H1 (cell line): ENCODE measurements at regions not wholly inside any gene's neighbourhood (a gene's known extent, or its start where the extent isn't known, plus 50 kb on each side); places are given as distances from the start of the nearest gene placed in this dataset.

Experiments
- CTCF ChIA-PET: fragments of 300-600 bp; sonication (Branson Sonifier 250); formaldehyde crosslinking; loops from one replicate; lab custom pipeline; 2021; ENCODE audit not compliant: partially characterized antibody; lab: Charles Lee
- POLR2A ChIA-PET: fragments of 300-600 bp; sonication (Branson Sonifier 250); formaldehyde crosslinking; loops from one replicate; lab custom pipeline; 2021; ENCODE audit warnings: inconsistent platforms; ENCODE audit not compliant: partially characterized antibody; lab: Charles Lee
- DNase-seq, 2 experiments: peaks; one replicate each; pipeline versions ENCODE4 v3.0.0 to v3.0.0-alpha.2; 2010 to 2022; ENCODE audit warnings: low spot score in 2 of 2, low read depth in 1 of 2, mixed read lengths in 1 of 2
- FAIRE-seq: peaks from 2 replicates; lab custom pipeline; 2011; peaks lifted over from hg19 to GRCh38; lab: Jason Lieb, UNC
- H2AFZ ChIP-seq: 2 replicates; pipeline ENCODE4 v1.8.1; 2012; ENCODE audit warnings: low read length, inconsistent platforms
- H2AK5ac ChIP-seq: 2 replicates; pipeline ENCODE4 v1.6.1; 2013; ENCODE audit warnings: low read depth, low read length
- H2BK120ac ChIP-seq: replicated peaks from 2 replicates; pipeline ENCODE3; 2013; ENCODE audit warnings: low read depth, low read length, inconsistent platforms
- H2BK12ac ChIP-seq: 2 replicates; pipeline ENCODE4 v1.6.1; 2013; ENCODE audit warnings: low read depth, low read length
- H2BK15ac ChIP-seq: 2 replicates; pipeline ENCODE4 v1.6.1; 2013; ENCODE audit warnings: low read length
- H2BK20ac ChIP-seq: 2 replicates; pipeline ENCODE4 v1.6.1; 2013; ENCODE audit warnings: low read length
- H2BK5ac ChIP-seq: 2 replicates; pipeline ENCODE4 v1.6.1; 2013; ENCODE audit warnings: low read depth, low read length
- H3K14ac ChIP-seq: 2 replicates; pipeline ENCODE4 v1.6.1; 2013; ENCODE audit warnings: inconsistent platforms; ENCODE audit not compliant: insufficient read length
- H3K18ac ChIP-seq: 2 replicates; pipeline ENCODE4 v1.6.1; 2013; ENCODE audit warnings: low read length; ENCODE audit errors: extremely low read depth
- H3K23ac ChIP-seq: 2 replicates; pipeline ENCODE4 v1.6.1; 2013; ENCODE audit warnings: inconsistent platforms; ENCODE audit not compliant: insufficient read length
- H3K23me2 ChIP-seq: 2 replicates; pipeline ENCODE4 v1.6.1; 2013; ENCODE audit warnings: low read depth, low read length
- H3K27ac ChIP-seq: 2 replicates; pipeline ENCODE4 v1.6.1; 2011; ENCODE audit warnings: low read depth, low read length, inconsistent platforms
- H3K27me3 ChIP-seq, 4 experiments: replicated peaks in 1 of 4; 1 replicate in 1 of 4; 2 replicates in 3 of 4; pipeline versions ENCODE4 v1.6.1 to v1.8.1; 2011 to 2013; ENCODE audit warnings: low read length in 3 of 4, mild to moderate bottlenecking in 3 of 4, inconsistent platforms in 2 of 4, mixed read lengths in 2 of 4, moderate library complexity in 1 of 4; ENCODE audit not compliant: control insufficient read depth in 3 of 4, insufficient read depth in 3 of 4; ENCODE audit errors: extremely low read depth in 1 of 4
- H3K36me3 ChIP-seq, 4 experiments: 2 replicates each; pipeline versions ENCODE4 v1.6.1 to v1.8.1; 2011 to 2013; ENCODE audit warnings: mild to moderate bottlenecking in 4 of 4, low read length in 3 of 4, moderate library complexity in 2 of 4, control low read depth in 1 of 4, inconsistent platforms in 1 of 4; ENCODE audit not compliant: insufficient read depth in 4 of 4, control insufficient read depth in 2 of 4
- H3K4ac ChIP-seq: replicated peaks from 2 replicates; pipeline ENCODE3; 2013; ENCODE audit warnings: low read length, low read depth, mixed read lengths, inconsistent platforms; ENCODE audit not compliant: insufficient read length
- H3K4me1 ChIP-seq, 4 experiments: replicated peaks in 1 of 4; 1 replicate in 1 of 4; 2 replicates in 3 of 4; pipeline versions ENCODE4 v1.6.1 to v1.8.1; 2011 to 2013; ENCODE audit warnings: low read length in 3 of 4, inconsistent platforms in 2 of 4, mixed read lengths in 1 of 4; ENCODE audit not compliant: insufficient read depth in 4 of 4, control insufficient read depth in 3 of 4
- H3K4me2 ChIP-seq, 2 experiments: 2 replicates each; pipeline versions ENCODE4 v1.6.1 to v1.8.1; 2011 to 2013; ENCODE audit warnings: low read depth in 2 of 2, low read length in 2 of 2, control low read depth in 1 of 2, inconsistent platforms in 1 of 2, mild to moderate bottlenecking in 1 of 2; ENCODE audit not compliant: insufficient read depth in 1 of 2
- H3K4me3 ChIP-seq, 4 experiments: fragments of 200-600, 300-600 bp in 1 of 4; sonication (generic), shearing (Covaris generic), sonication (Bioruptor Twin) in 1 of 4; 2 replicates each; pipeline versions ENCODE4 v1.5.1 to v1.8.1; 2011 to 2016; ENCODE audit warnings: low read length in 4 of 4, low read depth in 3 of 4, control low read depth in 2 of 4, inconsistent platforms in 2 of 4, mild to moderate bottlenecking in 2 of 4, mixed read lengths in 1 of 4, moderate library complexity in 1 of 4; ENCODE audit not compliant: insufficient read depth in 2 of 4; ENCODE audit errors: extremely low read depth in 1 of 4
- H3K56ac ChIP-seq: replicated peaks from 2 replicates; pipeline ENCODE3; 2013; ENCODE audit warnings: low read depth, mild to moderate bottlenecking, mixed read lengths, low read length, inconsistent platforms; ENCODE audit not compliant: insufficient read length
- H3K79me1 ChIP-seq: 2 replicates; pipeline ENCODE4 v1.6.1; 2013; ENCODE audit warnings: low read depth, low read length, control low read depth
- H3K79me2 ChIP-seq, 2 experiments: 2 replicates each; pipeline versions ENCODE4 v1.6.1 to v1.8.1; 2012 to 2013; ENCODE audit warnings: low read length in 2 of 2, mild to moderate bottlenecking in 2 of 2, inconsistent platforms in 1 of 2; ENCODE audit not compliant: insufficient read depth in 2 of 2, control insufficient read depth in 1 of 2
- H3K9ac ChIP-seq, 4 experiments: replicated peaks in 1 of 4; 1 replicate in 1 of 4; 2 replicates in 3 of 4; pipeline versions ENCODE4 v1.6.1 to v1.8.1; 2011 to 2013; ENCODE audit warnings: low read depth in 3 of 4, low read length in 3 of 4, control low read depth in 2 of 4, mild to moderate bottlenecking in 2 of 4, moderate library complexity in 2 of 4, inconsistent platforms in 1 of 4; ENCODE audit errors: extremely low read depth in 1 of 4
- H3K9me3 ChIP-seq, 2 experiments: 2 replicates each; pipeline versions ENCODE4 v1.6.1 to v1.8.1; 2012 to 2013; ENCODE audit warnings: mild to moderate bottlenecking in 2 of 2, moderate library complexity in 2 of 2, control low read depth in 1 of 2, inconsistent platforms in 1 of 2, low read depth in 1 of 2, low read length in 1 of 2, mixed read lengths in 1 of 2; ENCODE audit not compliant: insufficient read depth in 2 of 2
- H4K20me1 ChIP-seq, 2 experiments: replicated peaks in 1 of 2; 2 replicates each; pipeline versions ENCODE3 to v1.8.1; 2011 to 2013; ENCODE audit warnings: inconsistent platforms in 2 of 2, low read length in 2 of 2, mild to moderate bottlenecking in 1 of 2; ENCODE audit not compliant: insufficient read depth in 2 of 2, control insufficient read depth in 1 of 2
- H4K5ac ChIP-seq: 2 replicates; pipeline ENCODE4 v1.6.1; 2013; ENCODE audit warnings: low read length, low read depth, mixed read lengths, inconsistent platforms; ENCODE audit not compliant: insufficient read length
- H4K8ac ChIP-seq: 2 replicates; pipeline ENCODE4 v1.8.0; 2013; ENCODE audit warnings: mild to moderate bottlenecking, moderate library complexity, low read length, inconsistent platforms; ENCODE audit not compliant: insufficient read depth; ENCODE audit errors: extremely low read depth
- H4K91ac ChIP-seq: replicated peaks from 2 replicates; pipeline ENCODE3; 2013; ENCODE audit warnings: low read length, mixed read lengths, inconsistent platforms; ENCODE audit not compliant: insufficient read length
- CHD1 ChIP-seq: IDR thresholded peaks from 2 replicates; pipeline ENCODE4 v1.6.1; 2012; ENCODE audit warnings: low read depth, low read length, improper control_type of control experiment
- EP300 ChIP-seq, 2 experiments: IDR thresholded peaks; 1 replicate in 1 of 2; 2 replicates in 1 of 2; pipeline ENCODE4 v1.6.1; 2011 to 2012; ENCODE audit warnings: low read depth in 2 of 2, low read length in 2 of 2, mild to moderate bottlenecking in 2 of 2, borderline replicate concordance in 1 of 2, inconsistent platforms in 1 of 2, moderate library complexity in 1 of 2
- EZH2 ChIP-seq: fragments of 200-600 bp; sonication (generic); IDR thresholded peaks from 2 replicates; pipeline ENCODE4 v1.7.1; 2012; ENCODE audit warnings: low read depth, mild to moderate bottlenecking, moderate library complexity, low read length, inconsistent platforms; ENCODE audit not compliant: severe bottlenecking
- POLR2A ChIP-seq, 2 experiments: IDR thresholded peaks; 1 replicate in 1 of 2; 2 replicates in 1 of 2; pipeline ENCODE4 v1.6.1; 2011; ENCODE audit warnings: low read depth in 2 of 2, low read length in 2 of 2, mild to moderate bottlenecking in 2 of 2; ENCODE audit errors: control extremely low read depth in 1 of 2
- RAD21 ChIP-seq, 2 experiments: IDR thresholded peaks in 1 of 2; conservative IDR thresholded peaks in 1 of 2; 2 replicates each; pipeline ENCODE4 v1.6.1; 2011; ENCODE audit warnings: low read depth in 2 of 2, low read length in 2 of 2, improper control_type of control experiment in 1 of 2, inconsistent platforms in 1 of 2, mild to moderate bottlenecking in 1 of 2, moderate library complexity in 1 of 2
- RNF2 ChIP-seq: fragments of 200-900, 300-1000 bp; sonication (generic); IDR thresholded peaks from 2 replicates; pipeline ENCODE4 v1.7.1; 2016; ENCODE audit warnings: borderline replicate concordance, low read depth, mild to moderate bottlenecking, antibody characterized with exemption, low read length; ENCODE audit not compliant: poor library complexity, severe bottlenecking; ENCODE audit errors: missing control alignments
- SIRT6 ChIP-seq: IDR thresholded peaks from one replicate; pipeline ENCODE4 v1.7.1; 2012; ENCODE audit warnings: low read length, inconsistent platforms
- SRF ChIP-seq: IDR thresholded peaks from 2 replicates; pipeline ENCODE4 v1.6.1; 2011; ENCODE audit warnings: mild to moderate bottlenecking, low read depth, low read length, moderate library complexity
- TEAD4 ChIP-seq: IDR thresholded peaks from 2 replicates; pipeline ENCODE4 v1.6.1; 2012; ENCODE audit warnings: low read depth, low read length, inconsistent platforms, mixed read lengths
- ZNF274 ChIP-seq: IDR thresholded peaks from 2 replicates; pipeline ENCODE4 v1.7.0; 2012; ENCODE audit warnings: low read length, borderline replicate concordance; ENCODE audit errors: extremely low read depth
- WGBS, 2 experiments: shearing (Covaris generic) in 1 of 2; methylation state at CpG; one replicate each; pipeline versions ENCODE4 v1.1.6 to v1.1.7; 2013 to 2015; ENCODE audit warnings: low lambda C conversion rate in 2 of 2, mixed read lengths in 2 of 2, inconsistent platforms in 1 of 2, low coverage in 1 of 2, missing lambda C conversion rate in 1 of 2; ENCODE audit not compliant: insufficient replicate concordance in 2 of 2, insufficient coverage in 1 of 2, insufficient read length in 1 of 2; ENCODE audit errors: extremely low coverage in 1 of 2, missing lambda C conversion rate in 1 of 2; 5-methylcytosine and 5-hydroxymethylcytosine counted together

DNA sequence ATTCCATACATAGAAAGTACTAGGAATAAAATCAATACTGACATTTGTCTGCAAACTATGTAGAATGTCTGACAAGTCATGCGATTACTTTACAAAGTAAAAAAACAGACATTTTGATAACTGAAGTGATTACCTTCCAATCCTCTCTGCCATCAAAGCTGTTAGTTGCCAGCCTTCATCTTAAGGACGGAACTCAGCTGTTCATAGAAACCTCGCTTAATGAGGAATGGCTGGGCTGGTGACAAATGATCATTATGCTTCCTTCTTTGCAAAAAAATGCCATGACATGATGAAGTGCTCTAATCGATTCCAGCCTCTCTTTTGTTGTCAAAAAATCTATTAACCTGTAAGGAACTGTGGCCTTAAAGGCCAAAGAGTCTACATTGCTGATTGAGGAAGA is 1214.9 kb upstream of the IGFBP7 start:
- no peak overlapping the region for H2BK15ac ChIP-seq
- H3K27me3 ChIP-seq, result no peaks in the 10 kb centered on the region
- no peak overlapping the region for H3K56ac ChIP-seq
- no peaks in the 10 kb centered on the region for H4K20me1 ChIP-seq
- no peaks in the 10 kb centered on the region for H3K9me3 ChIP-seq
- no peaks in the 10 kb centered on the region for H3K79me2 ChIP-seq
- H2BK12ac ChIP-seq, result no peak overlapping the region
- H3K14ac ChIP-seq, result no peak overlapping the region
- no peak overlapping the region for H2AFZ ChIP-seq
- H4K5ac ChIP-seq, result no peak overlapping the region
- no peak overlapping the region for H3K4me3 ChIP-seq
- WGBS, 2 experiments, result 100% methylated on average over 4 of the region's 4 CpGs; no CpG with 5 or more reads in 1 of the 2 experiments
- H2BK120ac ChIP-seq, result no peak overlapping the region
- FAIRE-seq (no peak), DNase-seq (no peak)
- H3K4me1 ChIP-seq, result no peaks in the 10 kb centered on the region
- H3K4me2 ChIP-seq, result no peak overlapping the region
- H4K8ac ChIP-seq, result no peak overlapping the region
- H4K91ac ChIP-seq, result no peak overlapping the region
- H2BK5ac ChIP-seq, result no peak overlapping the region
- H3K79me1 ChIP-seq, result no peaks in the 10 kb centered on the region
- no peak overlapping the region for H3K23ac ChIP-seq
- no peak overlapping the region for H3K18ac ChIP-seq
- H3K9ac ChIP-seq, result no peak overlapping the region
- H2BK20ac ChIP-seq, result no peak overlapping the region
- H3K4ac ChIP-seq, result no peak overlapping the region
- H3K23me2 ChIP-seq, result no peaks in the 10 kb centered on the region
- POLR2A ChIA-PET, result no interaction called here
- H2AK5ac ChIP-seq, result no peak overlapping the region
- H3K36me3 ChIP-seq, result no peaks in the 10 kb centered on the region
- H3K27ac ChIP-seq, result no peak overlapping the region
- TF ChIP-seq ZNF274 (no peak), RNF2 (no peak), CHD1 (no peak), SIRT6 (no peak), POLR2A (IDR thresholded peaks at IDR 0.05; ENCODE audit: control extremely low read depth in 1 of 2, low read depth in 2 of 2, low read length in 2 of 2) (no peak), EZH2 (no peak), RAD21 (IDR thresholded peaks at IDR 0.05 in 1 of 2, conservative IDR thresholded peaks at IDR 0.05 in 1 of 2; ENCODE audit: low read depth in 2 of 2, low read length in 2 of 2) (no peak), SRF (no peak), TEAD4 (no peak), EP300 (IDR thresholded peaks at IDR 0.05; ENCODE audit: borderline replicate concordance in 1 of 2, low read depth in 2 of 2, low read length in 2 of 2) (no peak)
- TF ChIP-seq, all 59 proteins: peak for 0
- CTCF ChIA-PET, result no interaction called here
